Sigmoid colon (tissue), 3 donors: ENCODE measurements at regions not wholly inside any gene's neighbourhood (a gene's known extent, or its start where the extent isn't known, plus 50 kb on each side); places are given as distances from the start of the nearest gene placed in this dataset.
"Not testable (repeated sequence)": the region's sequence is repeated elsewhere in the genome, so short reads cannot be mapped to it uniquely, and the experiment has no call there.

Experiments
- CTCF ChIP-seq, 4 experiments: fragments of 450-650 bp in 3 of 4; fragments of 200-600 bp in 1 of 4; IDR thresholded peaks; one replicate each; pipeline ENCODE4 v1.5.1; 2016 to 2019; ENCODE audit warnings: antibody characterized with exemption in 4 of 4, mild to moderate bottlenecking in 3 of 4, moderate library complexity in 2 of 4
- POLR2A ChIP-seq, 2 donors: fragments of 450-650 bp; IDR thresholded peaks; one replicate each; pipeline ENCODE4 v1.6.1; 2016; ENCODE audit warnings: antibody characterized with exemption in 2 of 2, mild to moderate bottlenecking in 2 of 2, moderate library complexity in 2 of 2

DNA sequence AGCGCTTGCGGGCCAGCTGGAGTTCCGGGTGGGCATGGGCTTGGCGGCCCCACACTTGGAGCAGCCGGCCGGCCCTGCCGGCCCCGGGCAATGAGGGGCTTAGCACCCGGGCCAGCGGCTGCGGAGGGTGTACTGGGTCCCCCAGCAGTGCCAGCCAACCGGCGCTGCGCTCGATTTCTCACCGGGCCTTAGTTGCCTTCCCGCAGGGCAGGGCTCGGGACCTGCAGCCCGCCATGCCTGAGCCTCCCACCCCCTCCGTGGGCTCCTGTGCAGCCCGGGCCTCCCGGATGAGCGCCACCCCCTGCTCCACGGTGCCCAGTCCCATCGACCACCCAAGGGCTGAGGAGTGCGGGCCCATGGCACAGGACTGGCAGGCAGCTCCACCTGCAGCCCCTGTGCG lies 53.4 kb upstream of the AGA start:
- TF ChIP-seq POLR2A, CTCF (IDR thresholded peaks at IDR 0.05): not testable (repeated sequence)
